ENCODE measurements at regions not wholly inside any gene's neighbourhood (a gene's known extent, or its start where the extent isn't known, plus 50 kb on each side); places are given as distances from the start of the nearest gene placed in this dataset.

DNA sequence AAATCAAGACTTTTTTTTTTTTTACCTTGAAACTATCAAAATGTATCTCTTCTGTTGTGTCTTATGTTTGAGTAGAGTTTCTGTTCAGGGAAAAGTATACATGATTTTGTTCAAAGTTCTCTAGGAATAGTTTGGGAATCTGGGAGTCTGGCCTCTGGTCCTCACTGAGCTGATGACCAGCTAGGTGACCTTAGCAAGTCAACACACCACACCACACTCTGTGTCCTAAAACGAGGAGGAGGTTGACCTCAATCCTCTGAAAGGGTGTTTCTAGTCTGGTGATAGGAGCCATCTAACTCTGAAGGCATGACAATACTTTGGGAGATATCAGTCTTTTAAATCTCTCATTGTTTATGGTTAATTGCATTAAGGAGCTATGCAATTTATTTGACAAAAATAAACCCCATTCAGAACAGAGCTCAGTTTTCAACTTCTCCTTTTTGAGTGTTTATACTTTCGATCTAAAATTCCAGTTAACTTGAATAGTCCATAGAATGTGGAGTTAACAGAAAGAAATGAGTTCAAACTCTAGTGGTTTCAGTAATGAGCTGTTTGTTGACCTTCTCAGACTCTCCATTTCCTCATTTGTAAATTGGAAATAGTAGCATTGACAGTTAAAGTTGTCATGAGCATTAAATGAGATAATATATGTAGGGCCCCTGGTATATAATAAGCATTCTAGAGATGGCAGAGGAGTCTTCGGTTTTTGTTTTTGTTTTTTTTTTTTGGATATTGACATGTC lies 112.2 kb upstream of the LRRN1 start (continued):
- TF ChIP-seq ESRRA (IDR thresholded peaks at IDR 0.05; ENCODE audit: borderline replicate concordance, low read length): no peak
- TF ChIP-seq MYC (IDR thresholded peaks at IDR 0.05; ENCODE audit: borderline replicate concordance, low read length): no peak
- TF ChIP-seq, protein P1, sequence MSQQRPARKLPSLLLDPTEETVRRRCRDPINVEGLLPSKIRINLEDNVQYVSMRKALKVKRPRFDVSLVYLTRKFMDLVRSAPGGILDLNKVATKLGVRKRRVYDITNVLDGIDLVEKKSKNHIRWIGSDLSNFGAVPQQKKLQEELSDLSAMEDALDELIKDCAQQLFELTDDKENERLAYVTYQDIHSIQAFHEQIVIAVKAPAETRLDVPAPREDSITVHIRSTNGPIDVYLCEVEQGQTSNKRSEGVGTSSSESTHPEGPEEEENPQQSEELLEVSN (IDR thresholded peaks at IDR 0.05; ENCODE audit: borderline replicate concordance, low read depth): no peak

DNA sequence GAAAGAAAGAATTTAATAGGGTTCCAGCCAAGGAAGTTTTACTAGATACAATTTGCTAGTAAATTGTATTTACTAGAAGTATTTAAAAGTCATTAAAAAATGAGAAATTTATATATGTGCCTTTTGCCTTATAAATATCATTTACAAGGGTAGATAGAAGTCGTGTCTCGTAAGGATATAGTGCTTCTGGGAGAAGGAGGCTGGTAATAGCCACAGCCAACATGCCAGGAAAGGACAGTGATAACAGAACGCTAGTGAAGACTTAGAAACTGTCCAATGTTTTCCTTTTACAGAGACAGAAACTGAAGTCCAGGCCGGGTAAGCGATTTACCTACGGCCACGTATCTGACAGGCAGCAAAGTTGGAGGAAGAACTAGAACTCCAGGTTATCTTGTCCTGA lies 113.5 kb upstream of the LRRN1 start:
- Histone ChIP-seq H3K9me3 (no peaks in the 10 kb centered on the region), H3K4me2 (no peak overlapping the region), H3K4me3 (no peak overlapping the region), H3K27ac (no peak overlapping the region), H3K4me1 (no peaks in the 10 kb centered on the region)
- no peak for ATAC-seq
- CTCF ChIA-PET: no interaction called here
- 14% methylated on average over 7 of the region's 7 CpGs for WGBS (ENCODE audit: missing lambda C conversion rate)
- TF ChIP-seq, protein P2, sequence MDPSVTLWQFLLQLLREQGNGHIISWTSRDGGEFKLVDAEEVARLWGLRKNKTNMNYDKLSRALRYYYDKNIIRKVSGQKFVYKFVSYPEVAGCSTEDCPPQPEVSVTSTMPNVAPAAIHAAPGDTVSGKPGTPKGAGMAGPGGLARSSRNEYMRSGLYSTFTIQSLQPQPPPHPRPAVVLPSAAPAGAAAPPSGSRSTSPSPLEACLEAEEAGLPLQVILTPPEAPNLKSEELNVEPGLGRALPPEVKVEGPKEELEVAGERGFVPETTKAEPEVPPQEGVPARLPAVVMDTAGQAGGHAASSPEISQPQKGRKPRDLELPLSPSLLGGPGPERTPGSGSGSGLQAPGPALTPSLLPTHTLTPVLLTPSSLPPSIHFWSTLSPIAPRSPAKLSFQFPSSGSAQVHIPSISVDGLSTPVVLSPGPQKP (IDR thresholded peaks at IDR 0.05; ENCODE audit: low read depth, low read length): no peak
- TF ChIP-seq TP53 (CRISPR knock-in tag; IDR thresholded peaks at IDR 0.05): no peak
- TF ChIP-seq FOXS1 (CRISPR knock-in tag; IDR thresholded peaks at IDR 0.05): no peak
- TF ChIP-seq EP300 (IDR thresholded peaks at IDR 0.05): no peak
- TF ChIP-seq ZFP36 (IDR thresholded peaks at IDR 0.05; ENCODE audit: borderline replicate concordance, partially characterized antibody): no peak
- no peak for TF ChIP-seq RAD21 (conservative IDR thresholded peaks at IDR 0.05 in 1 of 2, IDR thresholded peaks at IDR 0.05 in 1 of 2)
- TF ChIP-seq GATA3 (IDR thresholded peaks at IDR 0.05; ENCODE audit: borderline replicate concordance): no peak
- no peak for TF ChIP-seq MAZ (IDR thresholded peaks at IDR 0.05; ENCODE audit: borderline replicate concordance, low read depth, low read length)
- TF ChIP-seq CHD2 (IDR thresholded peaks at IDR 0.05; ENCODE audit: low read length, partially characterized antibody): no peak
- no peak for TF ChIP-seq NPAS2 (CRISPR knock-in tag; IDR thresholded peaks at IDR 0.05; ENCODE audit: borderline replicate concordance)
- TF ChIP-seq, protein P3, sequence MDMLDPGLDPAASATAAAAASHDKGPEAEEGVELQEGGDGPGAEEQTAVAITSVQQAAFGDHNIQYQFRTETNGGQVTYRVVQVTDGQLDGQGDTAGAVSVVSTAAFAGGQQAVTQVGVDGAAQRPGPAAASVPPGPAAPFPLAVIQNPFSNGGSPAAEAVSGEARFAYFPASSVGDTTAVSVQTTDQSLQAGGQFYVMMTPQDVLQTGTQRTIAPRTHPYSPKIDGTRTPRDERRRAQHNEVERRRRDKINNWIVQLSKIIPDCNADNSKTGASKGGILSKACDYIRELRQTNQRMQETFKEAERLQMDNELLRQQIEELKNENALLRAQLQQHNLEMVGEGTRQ (IDR thresholded peaks at IDR 0.05): no peak
- TF ChIP-seq ESRRA (IDR thresholded peaks at IDR 0.05; ENCODE audit: borderline replicate concordance, low read length): no peak
- TF ChIP-seq, protein P1 (IDR thresholded peaks at IDR 0.05; ENCODE audit: borderline replicate concordance, low read depth): no peak
- FAIRE-seq: no peak
- POLR2A ChIA-PET: no interaction called here
- no peak for DNase-seq (ENCODE audit: low read depth in 1 of 2, low spot score in 1 of 2)

DNA sequence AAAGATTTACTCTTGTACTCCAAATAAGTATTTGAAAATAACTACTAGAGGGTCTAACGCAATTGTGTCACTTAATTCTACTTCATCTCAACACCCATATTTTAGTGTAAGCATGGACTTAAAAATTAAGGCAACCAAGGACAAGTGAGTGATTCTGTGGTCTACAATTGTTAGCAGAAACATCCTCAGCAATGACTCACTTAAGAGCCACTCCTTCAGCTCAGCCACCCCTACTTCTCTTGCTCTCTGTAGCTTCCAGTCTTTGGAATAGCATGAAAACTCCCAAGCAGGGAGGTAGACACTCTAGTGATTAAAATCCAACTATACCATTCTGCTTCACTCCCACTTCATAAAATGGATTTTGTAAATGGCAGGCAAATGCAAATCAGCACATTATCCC lies 116.0 kb upstream of the LRRN1 start:
- 16% methylated on average over 1 of the region's 1 CpG for WGBS (ENCODE audit: missing lambda C conversion rate)
- TF ChIP-seq, protein P4, sequence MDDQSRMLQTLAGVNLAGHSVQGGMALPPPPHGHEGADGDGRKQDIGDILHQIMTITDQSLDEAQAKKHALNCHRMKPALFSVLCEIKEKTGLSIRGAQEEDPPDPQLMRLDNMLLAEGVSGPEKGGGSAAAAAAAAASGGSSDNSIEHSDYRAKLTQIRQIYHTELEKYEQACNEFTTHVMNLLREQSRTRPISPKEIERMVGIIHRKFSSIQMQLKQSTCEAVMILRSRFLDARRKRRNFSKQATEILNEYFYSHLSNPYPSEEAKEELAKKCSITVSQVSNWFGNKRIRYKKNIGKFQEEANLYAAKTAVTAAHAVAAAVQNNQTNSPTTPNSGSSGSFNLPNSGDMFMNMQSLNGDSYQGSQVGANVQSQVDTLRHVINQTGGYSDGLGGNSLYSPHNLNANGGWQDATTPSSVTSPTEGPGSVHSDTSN (IDR thresholded peaks at IDR 0.05): no peak
- TF ChIP-seq, protein P5, sequence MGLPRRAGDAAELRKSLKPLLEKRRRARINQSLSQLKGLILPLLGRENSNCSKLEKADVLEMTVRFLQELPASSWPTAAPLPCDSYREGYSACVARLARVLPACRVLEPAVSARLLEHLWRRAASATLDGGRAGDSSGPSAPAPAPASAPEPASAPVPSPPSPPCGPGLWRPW (IDR thresholded peaks at IDR 0.05): no peak
- TF ChIP-seq POLR2A (IDR thresholded peaks at IDR 0.05; ENCODE audit: low read length) (no peak), HOXB5 (CRISPR knock-in tag; IDR thresholded peaks at IDR 0.05) (no peak), SMC3 (IDR thresholded peaks at IDR 0.05) (no peak), NR3C1 (IDR thresholded peaks at IDR 0.05) (no peak), FOSB (CRISPR knock-in tag; IDR thresholded peaks at IDR 0.05) (no peak)
- TF ChIP-seq, protein P1 (IDR thresholded peaks at IDR 0.05; ENCODE audit: borderline replicate concordance, low read depth): no peak
- TF ChIP-seq, protein P6, sequence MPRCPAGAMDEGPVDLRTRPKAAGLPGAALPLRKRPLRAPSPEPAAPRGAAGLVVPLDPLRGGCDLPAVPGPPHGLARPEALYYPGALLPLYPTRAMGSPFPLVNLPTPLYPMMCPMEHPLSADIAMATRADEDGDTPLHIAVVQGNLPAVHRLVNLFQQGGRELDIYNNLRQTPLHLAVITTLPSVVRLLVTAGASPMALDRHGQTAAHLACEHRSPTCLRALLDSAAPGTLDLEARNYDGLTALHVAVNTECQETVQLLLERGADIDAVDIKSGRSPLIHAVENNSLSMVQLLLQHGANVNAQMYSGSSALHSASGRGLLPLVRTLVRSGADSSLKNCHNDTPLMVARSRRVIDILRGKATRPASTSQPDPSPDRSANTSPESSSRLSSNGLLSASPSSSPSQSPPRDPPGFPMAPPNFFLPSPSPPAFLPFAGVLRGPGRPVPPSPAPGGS (IDR thresholded peaks at IDR 0.05): no peak
- TF ChIP-seq, protein P7, sequence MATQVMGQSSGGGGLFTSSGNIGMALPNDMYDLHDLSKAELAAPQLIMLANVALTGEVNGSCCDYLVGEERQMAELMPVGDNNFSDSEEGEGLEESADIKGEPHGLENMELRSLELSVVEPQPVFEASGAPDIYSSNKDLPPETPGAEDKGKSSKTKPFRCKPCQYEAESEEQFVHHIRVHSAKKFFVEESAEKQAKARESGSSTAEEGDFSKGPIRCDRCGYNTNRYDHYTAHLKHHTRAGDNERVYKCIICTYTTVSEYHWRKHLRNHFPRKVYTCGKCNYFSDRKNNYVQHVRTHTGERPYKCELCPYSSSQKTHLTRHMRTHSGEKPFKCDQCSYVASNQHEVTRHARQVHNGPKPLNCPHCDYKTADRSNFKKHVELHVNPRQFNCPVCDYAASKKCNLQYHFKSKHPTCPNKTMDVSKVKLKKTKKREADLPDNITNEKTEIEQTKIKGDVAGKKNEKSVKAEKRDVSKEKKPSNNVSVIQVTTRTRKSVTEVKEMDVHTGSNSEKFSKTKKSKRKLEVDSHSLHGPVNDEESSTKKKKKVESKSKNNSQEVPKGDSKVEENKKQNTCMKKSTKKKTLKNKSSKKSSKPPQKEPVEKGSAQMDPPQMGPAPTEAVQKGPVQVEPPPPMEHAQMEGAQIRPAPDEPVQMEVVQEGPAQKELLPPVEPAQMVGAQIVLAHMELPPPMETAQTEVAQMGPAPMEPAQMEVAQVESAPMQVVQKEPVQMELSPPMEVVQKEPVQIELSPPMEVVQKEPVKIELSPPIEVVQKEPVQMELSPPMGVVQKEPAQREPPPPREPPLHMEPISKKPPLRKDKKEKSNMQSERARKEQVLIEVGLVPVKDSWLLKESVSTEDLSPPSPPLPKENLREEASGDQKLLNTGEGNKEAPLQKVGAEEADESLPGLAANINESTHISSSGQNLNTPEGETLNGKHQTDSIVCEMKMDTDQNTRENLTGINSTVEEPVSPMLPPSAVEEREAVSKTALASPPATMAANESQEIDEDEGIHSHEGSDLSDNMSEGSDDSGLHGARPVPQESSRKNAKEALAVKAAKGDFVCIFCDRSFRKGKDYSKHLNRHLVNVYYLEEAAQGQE (IDR thresholded peaks at IDR 0.05): no peak
- Histone ChIP-seq H3K27ac (no peak overlapping the region), H3K4me3 (no peak overlapping the region), H3K4me1 (no peaks in the 10 kb centered on the region), H3K9me3 (no peaks in the 10 kb centered on the region), H3K4me2 (no peak overlapping the region)
- DNase-seq (ENCODE audit: low read depth in 1 of 2, low spot score in 1 of 2) (no peak), FAIRE-seq (no peak), ATAC-seq (no peak)
- ChIA-PET CTCF (no interaction called here), POLR2A (no interaction called here)

Data from A549 (cell line).